Suppressor macrophage treated with lipopolysaccharide for 4 hours (primary cell): ENCODE measurements at regions not wholly inside any gene's neighbourhood (a gene's known extent, or its start where the extent isn't known, plus 50 kb on each side); places are given as distances from the start of the nearest gene placed in this dataset.
"Not testable (repeated sequence)": the region's sequence is repeated elsewhere in the genome, so short reads cannot be mapped to it uniquely, and the experiment has no call there.

Source experiments
- DNase-seq: peaks from one replicate; pipeline ENCODE4 v3.0.0-alpha.2; 2020

GRCh38 chr9:82404881-82405280 lies 416.3 kb downstream of the SPATA31D1 start:
- DNase-seq: no peak

DNA sequence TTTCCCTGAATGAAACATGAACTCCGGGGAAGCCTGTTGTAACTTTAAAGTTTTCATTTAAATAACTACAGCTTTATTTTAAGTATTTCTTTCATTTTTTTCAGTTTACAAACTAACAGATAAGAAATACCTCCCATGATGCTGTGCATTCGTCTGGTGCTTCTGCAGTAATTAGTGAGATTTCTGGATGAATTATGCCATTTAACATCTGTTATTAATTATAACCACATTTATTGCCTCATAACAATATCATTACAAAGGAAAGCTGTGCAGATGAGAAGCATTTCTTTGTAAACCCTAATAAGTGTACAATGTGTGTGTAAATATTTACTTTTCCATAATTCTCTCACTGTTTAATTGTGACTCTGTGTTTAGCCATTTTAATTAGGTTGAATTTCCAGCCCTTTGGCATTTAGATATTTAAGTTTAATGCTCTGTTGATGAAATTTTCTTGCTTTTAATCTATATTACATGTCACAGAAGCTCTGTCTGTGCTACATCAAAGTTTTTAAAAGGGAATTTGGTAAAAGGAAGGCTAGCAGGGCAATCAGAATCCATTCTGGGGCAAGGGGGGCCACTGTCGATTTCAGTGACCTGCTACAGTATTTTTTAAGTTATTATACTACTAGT lies 418.0 kb downstream of the SPATA31D1 start:
- no peak for DNase-seq

- DNase-seq: no peak
Observed at GRCh38 chr9:82410306-82410705, 421.7 kb downstream of the SPATA31D1 start.

DNA sequence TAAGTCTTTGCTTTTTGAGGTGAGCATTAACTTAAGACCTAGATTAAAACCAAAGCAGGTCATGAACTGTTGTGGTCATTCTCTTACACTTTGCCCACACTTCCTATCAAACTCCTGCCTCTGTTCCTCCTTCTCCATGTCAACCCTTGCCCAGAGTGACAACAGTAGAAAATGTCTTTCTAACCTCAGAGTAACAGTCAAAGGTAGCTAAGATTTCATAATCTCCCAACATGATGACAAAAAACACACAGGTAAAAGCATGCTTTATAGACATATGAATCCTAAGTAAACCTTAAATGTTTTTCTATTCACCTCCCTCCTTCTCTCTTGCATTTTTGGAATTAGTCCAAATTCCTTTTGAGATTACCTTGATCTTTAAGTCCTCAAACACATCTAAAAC lies 422.3 kb downstream of the SPATA31D1 start:
- DNase-seq: no peak

GRCh38 chr9:82412586-82413305 lies 424.2 kb downstream of the SPATA31D1 start:
- no peak for DNase-seq

DNA sequence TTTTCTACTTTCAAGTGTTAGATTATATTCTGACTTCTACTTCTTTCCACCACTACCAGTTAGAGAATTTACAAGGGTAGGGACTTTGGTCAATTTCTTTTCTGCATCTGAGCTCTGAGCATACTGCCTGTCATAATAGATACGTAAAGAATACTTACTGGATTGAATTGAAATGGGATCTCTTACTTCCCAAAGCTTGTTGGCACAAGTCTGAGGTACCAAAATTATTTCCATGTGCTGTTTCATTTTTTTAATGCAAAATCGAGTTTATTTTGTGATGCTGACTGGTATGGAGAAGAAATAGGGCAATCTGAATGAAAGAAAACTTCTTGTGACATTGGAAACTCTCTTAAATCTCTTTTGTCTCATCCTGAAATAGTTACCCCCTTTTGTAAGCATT lies 428.9 kb downstream of the SPATA31D1 start:
- DNase-seq: no peak

DNA sequence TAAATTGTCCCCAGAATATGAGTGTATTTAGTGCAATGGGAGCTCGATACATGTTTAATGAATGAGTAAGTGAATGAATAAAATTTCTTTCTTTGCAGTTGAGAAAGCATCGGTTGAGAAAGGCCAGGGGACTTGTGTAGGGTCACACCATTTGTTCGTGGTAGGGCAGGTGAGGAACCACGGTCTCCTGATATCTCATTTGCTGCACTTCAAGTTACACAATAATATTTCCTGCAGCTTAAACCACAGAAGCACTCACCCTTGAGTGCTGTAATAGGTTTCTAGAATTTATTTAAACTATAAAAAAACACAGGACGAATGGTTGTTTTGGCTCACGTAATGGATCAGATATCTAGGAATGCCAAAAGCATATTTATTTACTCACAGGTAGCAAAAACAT lies 429.8 kb downstream of the SPATA31D1 start:
- DNase-seq: no peak

GRCh38 chr9:82419696-82420486 lies 431.3 kb downstream of the SPATA31D1 start:
- no peak for DNase-seq

- DNase-seq: no peak
Observed at GRCh38 chr9:82421498-82421897, 432.9 kb downstream of the SPATA31D1 start.

DNA sequence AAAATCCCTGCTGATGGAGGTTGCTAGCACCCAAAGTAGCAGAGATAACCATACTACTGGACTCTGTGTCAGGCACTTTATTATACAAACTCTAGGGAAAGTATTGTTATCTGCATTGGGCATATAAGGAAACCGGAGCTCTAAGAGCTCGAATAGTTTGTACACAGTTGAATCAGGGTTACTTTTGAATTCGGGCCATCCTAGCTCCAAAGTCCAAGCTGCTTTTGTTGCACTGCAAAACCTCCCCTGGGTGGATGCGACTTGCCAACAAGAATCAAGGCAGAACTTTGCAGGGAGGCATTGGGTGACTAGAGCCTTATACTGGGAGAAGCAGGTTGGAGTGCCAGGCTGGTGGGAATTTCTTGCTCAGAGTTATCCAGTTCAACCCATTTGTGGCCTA lies 435.1 kb downstream of the SPATA31D1 start:
- no peak for DNase-seq

DNA sequence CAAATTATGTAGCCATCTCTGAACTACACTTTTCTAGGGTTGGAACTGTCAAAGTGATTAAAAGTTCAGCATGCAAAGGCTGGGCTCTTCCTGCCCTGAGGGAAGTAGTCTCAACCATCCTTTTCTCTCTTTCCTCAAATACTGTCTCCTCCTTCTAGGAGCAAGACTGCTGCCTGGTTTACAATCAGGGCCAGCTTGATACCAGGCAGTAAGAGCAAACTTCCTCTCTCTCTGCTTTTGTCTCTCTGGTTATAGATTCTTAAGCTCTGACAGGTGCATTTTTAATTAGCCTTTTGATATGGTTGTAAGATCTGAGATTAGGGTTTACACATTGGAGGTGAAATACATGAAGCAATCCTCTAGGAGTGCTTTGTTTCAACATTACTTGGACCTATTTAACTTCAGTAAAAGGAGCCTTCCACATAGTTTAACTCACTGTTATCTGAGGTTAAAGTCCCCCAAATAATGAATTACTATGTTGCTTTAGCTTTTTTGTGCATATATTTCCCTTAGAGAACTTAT lies 436.1 kb downstream of the SPATA31D1 start:
- DNase-seq: no peak

DNA sequence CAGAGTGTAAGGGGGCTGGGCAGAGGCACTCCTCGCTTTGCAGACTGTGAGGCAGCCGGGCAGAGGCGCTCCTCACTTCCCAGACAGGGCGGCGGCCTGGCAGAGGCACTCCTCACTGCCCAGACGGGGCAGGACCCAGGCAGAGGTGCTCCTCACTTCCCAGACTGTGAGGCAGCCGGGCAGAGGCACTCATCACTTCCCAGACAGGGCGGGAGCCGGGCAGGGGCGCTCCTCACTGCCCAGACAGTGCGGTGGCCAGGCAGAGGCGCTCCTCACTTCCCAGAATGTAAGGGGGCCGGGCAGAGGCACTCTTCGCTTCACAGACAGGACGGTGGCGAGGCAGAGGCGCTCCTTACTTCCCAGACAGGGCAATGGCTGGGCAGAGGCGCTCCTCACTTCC lies 442.5 kb downstream of the SPATA31D1 start:
- no peak for DNase-seq

GRCh38 chr9:82433290-82433931 lies 444.8 kb downstream of the SPATA31D1 start:
- not testable (repeated sequence) for DNase-seq

GRCh38 chr9:82436475-82436874 lies 447.9 kb downstream of the SPATA31D1 start:
- no peak for DNase-seq

- not testable (repeated sequence) for DNase-seq
Observed at GRCh38 chr9:82437183-82437582, 448.6 kb downstream of the SPATA31D1 start.

GRCh38 chr9:82438581-82438980 lies 450.0 kb downstream of the SPATA31D1 start:
- no peak for DNase-seq

DNA sequence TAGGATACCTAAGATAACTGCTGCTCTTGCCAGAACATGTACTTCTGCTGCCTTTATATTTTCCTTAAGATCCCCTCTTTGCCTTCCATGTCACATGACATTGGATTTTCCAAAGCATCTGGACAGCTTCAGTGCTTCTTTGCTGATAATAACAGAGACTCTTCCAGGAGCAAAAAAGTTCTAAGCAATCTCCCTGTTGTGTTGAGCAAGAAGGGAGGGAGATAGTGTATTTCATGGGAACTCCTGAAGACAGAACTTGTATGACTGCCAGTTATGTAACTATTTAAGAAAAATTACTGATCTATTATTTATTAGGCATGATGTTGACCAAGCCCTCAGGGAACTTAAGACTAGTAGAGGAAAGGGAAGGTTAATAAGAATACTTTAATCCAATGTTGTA lies 454.7 kb downstream of the SPATA31D1 start:
- DNase-seq: no peak

DNA sequence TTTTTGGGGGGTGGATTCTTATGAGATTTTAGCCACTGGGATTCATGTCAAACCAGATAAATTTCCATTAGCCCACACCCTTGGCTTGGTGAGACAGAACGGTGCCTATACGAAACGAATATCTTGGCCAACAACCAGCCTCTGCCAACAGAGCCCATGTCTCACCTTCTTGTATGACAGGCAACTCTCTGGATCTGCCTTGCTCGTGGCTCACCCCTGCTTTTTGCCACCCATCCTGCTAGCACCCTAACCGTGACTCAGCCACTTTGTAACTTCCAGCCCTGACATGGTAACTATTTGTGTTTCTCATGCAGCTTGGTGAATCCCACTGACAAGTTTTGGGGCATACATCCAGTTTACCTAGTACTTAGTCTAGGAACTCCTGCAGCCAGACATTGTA lies 457.0 kb downstream of the SPATA31D1 start:
- DNase-seq: no peak

GRCh38 chr9:82447343-82447742 lies 458.8 kb downstream of the SPATA31D1 start:
- DNase-seq: no peak

- no peak for DNase-seq
Observed at GRCh38 chr9:82449986-82450385, 461.4 kb downstream of the SPATA31D1 start.

DNA sequence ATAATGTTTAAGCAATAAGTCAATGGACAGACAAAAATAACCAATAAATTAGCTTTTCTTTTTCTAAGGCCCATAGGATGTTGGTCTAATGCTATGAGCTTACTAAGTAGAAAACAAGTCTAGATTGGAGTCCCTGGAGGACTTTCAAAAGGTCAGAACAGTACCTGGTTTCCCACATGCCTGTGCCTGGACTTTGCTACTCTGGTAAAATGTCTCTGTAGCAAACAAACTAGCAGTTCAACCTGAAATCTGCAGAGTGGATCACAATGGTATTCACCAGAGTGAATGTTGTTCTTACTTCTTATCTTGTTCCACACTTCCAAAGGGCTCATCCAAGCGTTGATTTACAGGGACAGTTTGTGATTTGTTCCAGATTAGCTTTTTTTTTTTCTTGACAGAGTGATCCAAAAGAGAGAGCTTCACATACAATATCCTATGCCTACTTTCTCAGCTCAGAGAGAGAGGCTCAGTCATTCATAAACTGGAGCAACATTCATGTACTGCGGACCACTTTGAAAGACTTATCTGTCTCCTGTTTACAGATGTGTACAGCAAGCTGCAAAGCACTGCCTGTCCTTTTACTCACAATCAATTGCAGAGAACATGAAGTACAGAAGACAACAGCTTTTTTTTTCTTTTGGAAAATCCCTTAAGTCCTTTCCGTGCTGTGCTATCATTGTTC lies 466.1 kb downstream of the SPATA31D1 start:
- DNase-seq: no peak

DNA sequence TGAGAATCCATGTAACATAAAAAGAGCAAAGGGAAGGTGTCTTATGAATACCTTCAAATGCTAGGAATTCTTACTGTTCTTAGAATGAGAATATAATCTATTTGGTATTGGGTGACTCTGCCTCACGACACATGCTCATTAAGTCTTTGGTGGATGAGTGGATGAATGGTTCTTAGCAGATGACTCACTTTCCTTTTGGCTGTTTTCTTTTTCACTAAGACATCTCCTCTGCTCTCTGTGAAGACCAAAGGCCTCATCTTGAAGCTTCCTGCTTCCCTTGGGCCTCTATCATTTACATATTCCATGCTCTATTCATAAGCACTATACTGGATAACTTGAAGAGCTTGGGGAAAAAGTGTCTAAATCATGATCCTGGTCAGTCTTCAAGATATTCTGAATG lies 468.1 kb downstream of the SPATA31D1 start:
- DNase-seq: no peak

GRCh38 chr9:82457298-82457697 lies 468.7 kb downstream of the SPATA31D1 start:
- no peak for DNase-seq
